Lower leg skin (tissue), 3 donors: ENCODE measurements at regions not wholly inside any gene's neighbourhood (a gene's known extent, or its start where the extent isn't known, plus 50 kb on each side); places are given as distances from the start of the nearest gene placed in this dataset.

Source experiments
- CTCF ChIP-seq, 3 donors: fragments of 450-650 bp; IDR thresholded peaks; one replicate each; pipeline ENCODE4 v1.5.1; 2016; ENCODE audit warnings: antibody characterized with exemption in 3 of 3, mild to moderate bottlenecking in 3 of 3, moderate library complexity in 2 of 3
- POLR2A ChIP-seq, 2 donors: fragments of 450-650 bp; IDR thresholded peaks; one replicate each; pipeline ENCODE4 v1.6.1; 2016 to 2017; ENCODE audit warnings: antibody characterized with exemption in 2 of 2, mild to moderate bottlenecking in 1 of 2, moderate library complexity in 1 of 2

GRCh38 chr14:48618057-48618456 is 942.7 kb upstream of the MDGA2 start:
- TF ChIP-seq POLR2A (IDR thresholded peaks at IDR 0.05) (no peak), CTCF (IDR thresholded peaks at IDR 0.05) (no peak)
